Keratinocyte (primary cell): ENCODE measurements at regions not wholly inside any gene's neighbourhood (a gene's known extent, or its start where the extent isn't known, plus 50 kb on each side); places are given as distances from the start of the nearest gene placed in this dataset.
"Not testable (repeated sequence)": the region's sequence is repeated elsewhere in the genome, so short reads cannot be mapped to it uniquely, and the experiment has no call there.

Source experiments
- DNase-seq: peaks from one replicate; pipeline ENCODE4 v3.0.0-alpha.2; 2011; ENCODE audit warnings: low read depth, missing footprints, low spot score
- FAIRE-seq: peaks from 2 replicates; lab custom pipeline; 2011; peaks lifted over from hg19 to GRCh38; lab: Jason Lieb, UNC
- H2AFZ ChIP-seq: 2 replicates; pipeline ENCODE4 v1.6.0; 2012; ENCODE audit warnings: low read length, control low read depth, inconsistent platforms; ENCODE audit not compliant: control insufficient read depth
- H3K27ac ChIP-seq: 2 replicates; pipeline ENCODE4 v1.5.1; 2011; ENCODE audit warnings: low read length; ENCODE audit not compliant: control insufficient read depth, insufficient read depth
- H3K27me3 ChIP-seq: 3 replicates; pipeline ENCODE4 v1.6.0; 2011; ENCODE audit warnings: low read length; ENCODE audit not compliant: control insufficient read depth, insufficient read depth; ENCODE audit errors: extremely low read depth
- H3K36me3 ChIP-seq, 2 experiments: 2 replicates in 1 of 2; 3 replicates in 1 of 2; pipeline ENCODE4 v1.5.1; 2011; ENCODE audit warnings: low read length in 2 of 2, mild to moderate bottlenecking in 1 of 2; ENCODE audit not compliant: control insufficient read depth in 2 of 2, insufficient read depth in 2 of 2; ENCODE audit errors: extremely low read depth in 1 of 2
- H3K4me1 ChIP-seq: 3 replicates; pipeline ENCODE4 v1.5.1; 2011; ENCODE audit warnings: low read length; ENCODE audit not compliant: control insufficient read depth, insufficient read depth; ENCODE audit errors: extremely low read depth
- H3K4me2 ChIP-seq: 3 replicates; pipeline ENCODE4 v1.6.0; 2011; ENCODE audit warnings: low read depth, low read length; ENCODE audit not compliant: control insufficient read depth, insufficient read depth; ENCODE audit errors: extremely low read depth
- H3K4me3 ChIP-seq, 3 experiments: fragments of 200-600 bp in 1 of 3; sonication (generic) in 1 of 3; 2 replicates in 2 of 3; 3 replicates in 1 of 3; pipeline ENCODE4 v1.5.1; 2011 to 2016; ENCODE audit warnings: low read length in 3 of 3, mild to moderate bottlenecking in 3 of 3, control low read depth in 2 of 3, inconsistent platforms in 1 of 3, low read depth in 1 of 3, mixed read lengths in 1 of 3, mixed run types in 1 of 3, moderate library complexity in 1 of 3; ENCODE audit not compliant: control insufficient read depth in 2 of 3, insufficient read depth in 2 of 3; ENCODE audit errors: extremely low read depth in 1 of 3
- H3K79me2 ChIP-seq: 2 replicates; pipeline ENCODE4 v1.6.0; 2012; ENCODE audit warnings: low read length; ENCODE audit not compliant: control insufficient read depth, insufficient read depth
- H3K9ac ChIP-seq: 3 replicates; pipeline ENCODE4 v1.6.0; 2011; ENCODE audit warnings: low read length; ENCODE audit not compliant: control insufficient read depth, insufficient read depth; ENCODE audit errors: extremely low read depth
- H3K9me1 ChIP-seq: 3 replicates; pipeline ENCODE4 v1.6.0; 2011; ENCODE audit warnings: low read length; ENCODE audit not compliant: control insufficient read depth, insufficient read depth; ENCODE audit errors: extremely low read depth
- H3K9me3 ChIP-seq: 2 replicates; pipeline ENCODE4 v1.5.1; 2012; ENCODE audit warnings: low read depth, low read length; ENCODE audit not compliant: control insufficient read depth
- H4K20me1 ChIP-seq: 3 replicates; pipeline ENCODE4 v1.6.0; 2011; ENCODE audit warnings: low read length; ENCODE audit not compliant: control insufficient read depth, insufficient read depth; ENCODE audit errors: extremely low read depth
- CTCF ChIP-seq, 3 experiments: IDR thresholded peaks in 1 of 3; conservative IDR thresholded peaks in 1 of 3; optimal IDR thresholded peaks in 1 of 3; 2 replicates in 2 of 3; 3 replicates in 1 of 3; pipeline versions ENCODE3 to v1.5.1; 2011; ENCODE audit warnings: low read length in 3 of 3, mild to moderate bottlenecking in 3 of 3, moderate library complexity in 2 of 3, control low read depth in 1 of 3, inconsistent platforms in 1 of 3; ENCODE audit not compliant: insufficient read depth in 2 of 3; ENCODE audit errors: extremely low read depth in 1 of 3
- EZH2 ChIP-seq: IDR thresholded peaks from one replicate; pipeline ENCODE4 v1.6.1; 2012; ENCODE audit warnings: inconsistent platforms, mild to moderate bottlenecking, low read length, moderate library complexity
- dilution Hi-C: fragments of 300-500 bp; cut with MboI; formaldehyde crosslinking; loops from one replicate; pipeline ENCODE4 v1.7.0; 2020; ENCODE audit warnings: low sequenced_read_pairs; ENCODE audit not compliant: extremely low pct_ligation_motif_present

- no peak overlapping the region for H3K4me2 ChIP-seq
- DNase-seq: no peak
- H3K27me3 ChIP-seq: no peaks in the 10 kb centered on the region
- no peaks in the 10 kb centered on the region for H3K9me1 ChIP-seq
- no peak overlapping the region for H3K4me3 ChIP-seq
- TF ChIP-seq CTCF (optimal IDR thresholded peaks at IDR 0.05 in 1 of 3, IDR thresholded peaks at IDR 0.05 in 1 of 3, conservative IDR thresholded peaks at IDR 0.05 in 1 of 3; ENCODE audit: extremely low read depth in 1 of 3, insufficient read depth in 2 of 3, low read length in 3 of 3) (no peak), EZH2 (no peak)
- H3K36me3 ChIP-seq: no peaks in the 10 kb centered on the region
- dilution Hi-C loops: loop anchor here (25.0 kb wide), 1 partner anchor 87 kb away; no protein-coding TSS in a partner anchor
- no peaks in the 10 kb centered on the region for H3K9me3 ChIP-seq
- FAIRE-seq: no peak
- no peaks in the 10 kb centered on the region for H4K20me1 ChIP-seq
- H3K4me1 ChIP-seq: no peaks in the 10 kb centered on the region
- H3K27ac ChIP-seq: no peak overlapping the region
- no peak overlapping the region for H3K9ac ChIP-seq
- H3K79me2 ChIP-seq: no peaks in the 10 kb centered on the region
- no peak overlapping the region for H2AFZ ChIP-seq
These were observed 281.9 kb upstream of the ASIC2 start for GRCh38 chr17:33574942-33575445.

- H3K4me1 ChIP-seq, H2AFZ ChIP-seq, H4K20me1 ChIP-seq, H3K4me2 ChIP-seq, DNase-seq, H3K9me1 ChIP-seq, H3K9me3 ChIP-seq, H3K4me3 ChIP-seq, H3K79me2 ChIP-seq, H3K27ac ChIP-seq, FAIRE-seq, H3K9ac ChIP-seq, H3K36me3 ChIP-seq, H3K27me3 ChIP-seq, dilution Hi-C loops: not testable (repeated sequence)
These were observed 286.6 kb upstream of the ASIC2 start for GRCh38 chr17:33579740-33580139.

DNA sequence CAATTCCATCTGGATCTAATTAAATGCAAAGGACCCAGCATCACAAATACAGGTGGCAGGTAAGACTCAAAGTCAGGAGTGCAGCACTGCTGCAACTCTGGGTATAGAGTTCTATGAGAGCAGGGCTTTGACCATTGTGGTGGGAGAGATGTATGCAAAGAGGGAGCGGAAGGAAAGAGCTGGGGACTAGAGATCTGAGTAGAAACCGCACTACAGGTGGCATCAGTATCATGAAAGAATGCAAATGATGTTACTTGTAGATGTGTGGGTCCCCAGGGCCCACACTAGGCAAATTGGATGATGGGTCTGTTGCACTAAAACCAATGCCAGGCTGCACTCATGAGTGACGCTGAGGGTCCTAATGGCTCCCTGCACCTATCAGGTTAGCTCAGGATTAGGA, 287.1 kb upstream of the ASIC2 start:
- Histone ChIP-seq H3K4me3 (no peak overlapping the region), H3K27me3 (no peaks in the 10 kb centered on the region), H3K9me1 (no peaks in the 10 kb centered on the region), H3K27ac (no peak overlapping the region), H3K9me3 (no peaks in the 10 kb centered on the region), H3K4me1 (peaks cover 2% of the 10 kb centered on the region), H3K9ac (no peak overlapping the region), H3K36me3 (no peaks in the 10 kb centered on the region), H2AFZ (no peak overlapping the region), H3K4me2 (no peak overlapping the region), H3K79me2 (no peaks in the 10 kb centered on the region), H4K20me1 (no peaks in the 10 kb centered on the region)
- FAIRE-seq: no peak
- TF ChIP-seq CTCF (optimal IDR thresholded peaks at IDR 0.05 in 1 of 3, IDR thresholded peaks at IDR 0.05 in 1 of 3, conservative IDR thresholded peaks at IDR 0.05 in 1 of 3; ENCODE audit: extremely low read depth in 1 of 3, insufficient read depth in 2 of 3, low read length in 3 of 3): no peak
- no peak for TF ChIP-seq EZH2
- no peak for DNase-seq
- dilution Hi-C loops: no loop called here
